Jurkat, Clone E6-1 (cell line): ENCODE measurements at regions not wholly inside any gene's neighbourhood (a gene's known extent, or its start where the extent isn't known, plus 50 kb on each side); places are given as distances from the start of the nearest gene placed in this dataset.
"Not testable (repeated sequence)": the region's sequence is repeated elsewhere in the genome, so short reads cannot be mapped to it uniquely, and the experiment has no call there.

Experiments used
- DNase-seq: peaks from one replicate; pipeline ENCODE4 v3.0.0-alpha.2; 2011; ENCODE audit warnings: low read depth, low spot score
- H3K4me3 ChIP-seq: 2 replicates; pipeline ENCODE4 v1.5.1; 2011; ENCODE audit warnings: mild to moderate bottlenecking, low read length, control low read depth, moderate library complexity

DNA sequence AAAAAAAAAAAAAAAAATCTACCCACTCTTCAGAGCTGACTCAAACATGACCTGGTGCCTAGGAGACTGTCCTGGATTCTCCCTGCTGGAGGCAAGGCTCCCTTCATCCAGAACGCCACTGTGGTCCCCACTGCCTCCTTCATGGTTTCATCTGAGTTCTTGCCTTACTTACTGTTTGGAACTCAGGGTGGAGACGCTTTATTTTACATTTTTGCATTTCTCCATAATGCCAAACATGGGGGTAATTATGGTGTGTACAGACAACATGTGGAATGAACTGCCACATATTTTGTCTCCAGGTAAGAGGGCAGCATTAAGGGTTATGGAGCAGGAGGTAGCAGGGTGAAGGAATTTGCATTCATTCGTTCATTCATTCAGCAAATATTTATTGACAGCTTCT, 58.1 kb upstream of the KCNK12 start:
- H3K4me3 ChIP-seq, result no peak overlapping the region
- no peak for DNase-seq

DNA sequence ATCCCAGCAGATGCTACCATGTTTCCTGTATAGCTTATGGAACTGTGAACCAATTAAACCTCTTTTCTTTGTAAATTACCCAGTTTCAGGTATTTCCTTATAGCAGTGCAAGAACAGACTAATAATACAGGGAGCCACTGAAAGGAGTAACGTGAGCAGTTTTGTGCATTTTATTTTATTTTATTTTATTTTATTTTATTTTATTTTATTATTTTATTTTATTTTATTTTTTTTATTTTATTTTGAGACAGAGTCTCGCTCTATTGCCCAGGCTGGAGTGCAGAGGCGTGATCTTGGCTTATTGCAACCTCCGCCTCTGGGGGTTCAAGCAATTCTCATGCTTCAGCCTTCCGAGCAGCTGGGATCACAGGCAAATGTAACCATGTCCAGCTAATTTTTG, 55.9 kb upstream of the KCNK12 start:
- no peak overlapping the region for H3K4me3 ChIP-seq
- DNase-seq, result no peak

DNA sequence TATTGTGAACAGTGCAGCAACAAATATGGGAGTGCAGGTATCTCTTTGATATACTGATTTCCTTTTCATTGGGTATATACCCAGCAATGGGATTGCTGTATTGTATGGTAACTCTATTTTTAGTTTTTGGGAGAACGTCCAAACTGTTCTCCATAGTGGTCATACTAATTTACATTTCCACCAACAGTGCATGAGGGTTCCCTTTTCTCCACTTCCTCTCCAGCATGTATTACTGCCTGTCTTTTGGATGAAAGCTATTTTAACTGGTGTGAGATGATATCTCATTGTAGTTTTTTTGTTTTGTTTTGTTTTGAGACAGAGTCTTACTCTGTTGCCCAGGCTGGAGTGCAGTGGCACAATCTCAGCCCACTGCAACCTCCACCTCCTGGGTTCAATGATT, 52.4 kb upstream of the KCNK12 start:
- not testable (repeated sequence) for DNase-seq, H3K4me3 ChIP-seq

DNA sequence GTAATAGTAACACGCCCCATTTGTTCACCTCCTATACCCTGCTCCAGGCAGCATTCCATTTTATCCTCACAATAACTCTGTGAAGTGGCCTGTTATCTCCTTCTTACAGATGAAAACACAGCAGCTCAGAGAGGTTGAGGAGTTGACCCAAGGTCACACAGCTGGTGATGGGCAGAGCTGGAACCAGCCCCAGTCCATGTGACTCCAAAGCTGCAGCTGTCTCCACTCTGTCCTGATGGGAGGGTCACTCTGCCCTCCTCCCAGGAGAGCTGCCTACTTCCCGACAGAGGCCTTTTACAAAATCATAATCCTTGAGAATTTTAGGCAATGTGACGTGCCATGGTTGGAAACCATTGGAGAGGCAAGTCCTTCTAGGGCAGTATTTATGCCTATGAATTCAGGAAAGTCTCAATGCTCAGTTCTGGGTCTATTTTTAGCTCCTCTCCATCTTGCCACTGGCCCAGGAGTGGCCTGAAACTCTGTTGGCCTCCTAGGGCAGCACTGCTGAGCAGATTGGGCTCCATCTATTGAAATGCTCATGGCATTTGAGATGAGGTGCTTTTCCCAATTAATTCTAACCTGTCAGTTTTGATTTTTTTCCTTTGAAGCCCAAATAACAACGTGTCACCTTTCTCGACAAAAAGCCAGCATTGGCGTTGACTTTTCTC, 50.1 kb upstream of the KCNK12 start:
- H3K4me3 ChIP-seq, result no peak overlapping the region
- no peak for DNase-seq
